HAP-1 (cell line): ENCODE measurements at regions not wholly inside any gene's neighbourhood (a gene's known extent, or its start where the extent isn't known, plus 50 kb on each side); places are given as distances from the start of the nearest gene placed in this dataset.
A peak's percentile ranks its signal among the peaks of the same experiment; 100 is the strongest.

ENCODE experiments used
- DNase-seq, 2 experiments: peaks; one replicate each; pipeline ENCODE4 v3.0.0-alpha.2; 2016 to 2020; ENCODE audit warnings: low spot score in 2 of 2
- H3K27me3 ChIP-seq: fragments of 250-450 bp; sonication (Bioruptor Pico); 2 replicates; pipeline ENCODE4 v1.5.1; 2020; ENCODE audit warnings: low read depth, mild to moderate bottlenecking, moderate library complexity
- H3K36me3 ChIP-seq: fragments of 250-450 bp; sonication (Bioruptor Pico); replicated peaks from 2 replicates; pipeline ENCODE4 v1.5.1; 2020; ENCODE audit warnings: mild to moderate bottlenecking
- H3K4me1 ChIP-seq: fragments of 250-450 bp; sonication (Bioruptor Pico); 2 replicates; pipeline ENCODE4 v1.5.1; 2020; ENCODE audit warnings: mild to moderate bottlenecking
- H3K4me3 ChIP-seq: fragments of 250-450 bp; sonication (Bioruptor Pico); 2 replicates; pipeline ENCODE4 v1.5.1; 2020; ENCODE audit warnings: mild to moderate bottlenecking, moderate library complexity
- H3K9me3 ChIP-seq: fragments of 250-450 bp; sonication (Bioruptor Pico); 2 replicates; pipeline ENCODE4 v1.5.1; 2020; ENCODE audit warnings: mild to moderate bottlenecking, moderate library complexity
- in situ Hi-C: fragments of 300-500 bp; cut with MboI; formaldehyde crosslinking; loops from 3 replicates; pipeline ENCODE4 v1.14.3; 2020; ENCODE audit warnings: low sequenced_read_pairs, inconsistent platforms, mixed read lengths

GRCh38 chr20:51876313-51876940, 74.1 kb upstream of the SALL4 start:
- no peaks in the 10 kb centered on the region for H3K9me3 ChIP-seq
- DNase-seq, result peak; percentile 57 to 67
- no peak overlapping the region for H3K4me3 ChIP-seq
- in situ Hi-C loops, result no loop called here
- peaks cover 10% of the 10 kb centered on the region for H3K4me1 ChIP-seq
- H3K27me3 ChIP-seq, result no peaks in the 10 kb centered on the region
- H3K36me3 ChIP-seq, result no peaks in the 10 kb centered on the region

DNA sequence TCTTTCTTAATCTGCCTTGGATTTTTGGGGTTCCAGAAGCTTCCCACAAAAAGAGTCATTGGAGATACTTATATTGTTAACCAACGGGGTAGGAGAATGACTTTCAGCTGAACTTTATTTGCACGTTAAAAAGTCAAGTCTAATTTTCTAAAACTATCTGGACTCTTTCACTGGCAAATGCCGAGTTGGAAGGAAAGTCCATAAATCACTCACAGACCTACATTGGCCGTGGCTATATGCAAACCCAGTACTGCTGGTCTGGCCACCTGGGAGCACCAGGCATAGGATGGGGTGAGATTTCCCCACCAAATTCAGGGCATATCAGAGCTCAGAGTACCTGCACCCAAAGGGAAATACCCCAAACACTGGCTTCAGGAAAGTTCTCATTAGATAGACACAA, 71.3 kb upstream of the SALL4 start:
- no peak for DNase-seq
- in situ Hi-C loops, result no loop called here
- Histone ChIP-seq H3K4me3 (no peak overlapping the region), H3K27me3 (no peaks in the 10 kb centered on the region), H3K36me3 (no peaks in the 10 kb centered on the region), H3K4me1 (peaks cover 10% of the 10 kb centered on the region), H3K9me3 (no peaks in the 10 kb centered on the region)

- no peak overlapping the region for H3K4me3 ChIP-seq
Measured at GRCh38 chr20:51871943-51872342, 69.6 kb upstream of the SALL4 start.

DNA sequence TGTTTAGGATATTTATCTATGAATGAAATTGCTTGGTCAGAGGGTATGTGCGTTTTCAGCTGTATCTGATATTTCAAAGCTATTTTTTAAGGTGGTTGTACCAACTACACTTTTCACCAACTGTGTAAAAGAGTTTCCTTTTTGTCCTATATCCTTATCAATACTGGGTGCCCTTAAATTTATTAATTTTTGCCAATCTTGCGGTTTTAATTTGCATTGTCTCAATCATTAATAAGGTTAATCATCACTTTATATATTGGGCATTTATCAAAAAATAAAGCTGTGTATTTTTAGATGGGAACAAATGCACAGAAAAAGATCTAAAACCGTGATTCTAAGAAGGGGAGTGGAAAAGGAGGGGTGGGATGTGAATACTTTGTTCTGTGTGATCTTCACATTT, 66.7 kb upstream of the SALL4 start:
- in situ Hi-C loops, result no loop called here
- no peak for DNase-seq
- Histone ChIP-seq H3K36me3 (no peaks in the 10 kb centered on the region), H3K4me3 (no peak overlapping the region), H3K9me3 (no peaks in the 10 kb centered on the region), H3K27me3 (no peaks in the 10 kb centered on the region), H3K4me1 (no peaks in the 10 kb centered on the region; the same call in 1 of the 2 replicates)

More at GRCh38 chr20:51871943-51872342, 69.6 kb upstream of the SALL4 start:
- H3K27me3 ChIP-seq, result no peaks in the 10 kb centered on the region
- peaks cover 6% of the 10 kb centered on the region for H3K4me1 ChIP-seq
- in situ Hi-C loops, result no loop called here
- no peaks in the 10 kb centered on the region for H3K36me3 ChIP-seq
- no peaks in the 10 kb centered on the region for H3K9me3 ChIP-seq
- DNase-seq, result peak; percentile 26 to 32

- Histone ChIP-seq H3K36me3 (no peaks in the 10 kb centered on the region), H3K4me3 (no peak overlapping the region), H3K9me3 (no peaks in the 10 kb centered on the region), H3K4me1 (no peaks in the 10 kb centered on the region; the same call in 1 of the 2 replicates), H3K27me3 (no peaks in the 10 kb centered on the region)
- no peak for DNase-seq
- in situ Hi-C loops, result no loop called here
Measured at GRCh38 chr20:51867251-51867650, 64.9 kb upstream of the SALL4 start.

DNA sequence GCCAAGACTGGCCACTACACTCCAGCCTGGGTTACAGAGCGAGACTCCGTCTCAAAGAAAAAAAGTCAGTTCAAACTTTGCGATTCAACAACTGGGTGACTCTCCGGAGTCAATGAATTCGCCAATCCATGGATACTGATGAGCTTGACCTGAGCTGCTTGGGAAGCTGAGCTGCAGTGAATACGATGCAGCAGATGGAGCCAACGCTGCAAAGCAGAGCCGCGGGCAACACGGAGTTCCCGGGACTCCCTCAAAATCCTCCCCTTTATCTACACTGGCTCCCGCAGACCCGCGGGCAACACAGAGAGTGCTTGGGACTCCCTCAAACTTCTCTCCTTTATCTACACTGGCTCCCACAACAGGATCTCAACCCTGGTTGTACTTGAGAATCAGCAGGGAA, 62.6 kb upstream of the SALL4 start:
- Histone ChIP-seq H3K4me1 (no peaks in the 10 kb centered on the region), H3K27me3 (no peaks in the 10 kb centered on the region), H3K9me3 (no peaks in the 10 kb centered on the region), H3K4me3 (no peak overlapping the region), H3K36me3 (no peaks in the 10 kb centered on the region)
- in situ Hi-C loops, result no loop called here
- DNase-seq, result no peak

GRCh38 chr20:51862796-51863195, 60.5 kb upstream of the SALL4 start:
- DNase-seq, result no peak
- Histone ChIP-seq H3K4me1 (no peaks in the 10 kb centered on the region), H3K9me3 (no peaks in the 10 kb centered on the region), H3K4me3 (no peak overlapping the region), H3K36me3 (no peaks in the 10 kb centered on the region), H3K27me3 (no peaks in the 10 kb centered on the region)
- in situ Hi-C loops, result no loop called here

DNA sequence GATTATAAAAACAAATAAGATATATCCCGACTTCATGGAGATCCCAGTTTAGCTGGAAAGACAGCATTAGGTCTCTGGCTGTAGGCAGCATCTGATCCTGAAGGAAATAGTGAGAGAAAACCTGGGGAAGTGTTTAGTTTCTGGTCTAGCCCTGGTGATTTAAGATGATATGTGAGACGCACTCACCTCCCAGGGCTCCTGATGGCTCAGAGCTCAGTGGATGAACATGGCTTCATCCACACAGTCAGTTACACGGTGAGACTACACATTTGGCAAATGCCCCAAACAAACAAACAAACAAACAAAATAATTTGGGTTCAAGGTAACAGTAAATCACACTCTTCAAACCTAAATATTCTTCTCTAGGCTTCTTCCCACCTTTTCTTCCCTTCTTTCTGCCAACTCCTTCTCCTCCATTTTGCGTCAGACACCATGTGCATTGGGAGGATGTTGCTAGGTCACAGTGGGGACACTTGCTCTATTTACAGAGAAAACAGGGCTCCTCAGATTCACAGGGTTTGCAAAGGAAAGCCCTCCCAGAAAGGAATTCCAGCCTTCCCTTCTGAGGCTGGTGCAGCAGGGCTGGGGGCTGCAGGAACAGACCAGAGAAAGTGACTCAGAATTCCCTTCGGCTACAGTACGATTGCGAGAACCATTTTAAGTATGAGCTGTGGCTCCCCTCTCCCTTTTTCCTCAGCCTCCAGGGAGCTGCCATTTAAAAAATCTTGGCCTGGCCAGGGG, 59.6 kb upstream of the SALL4 start:
- H3K9me3 ChIP-seq, result no peaks in the 10 kb centered on the region
- in situ Hi-C loops, result no loop called here
- 0 out of 2 replicates have a peak, but pooled peaks cover under 1% of the 10 kb centered on the region for H3K4me1 ChIP-seq
- no peaks in the 10 kb centered on the region for H3K27me3 ChIP-seq
- H3K4me3 ChIP-seq, result no peak overlapping the region
- DNase-seq, result no peak
- no peaks in the 10 kb centered on the region for H3K36me3 ChIP-seq

DNA sequence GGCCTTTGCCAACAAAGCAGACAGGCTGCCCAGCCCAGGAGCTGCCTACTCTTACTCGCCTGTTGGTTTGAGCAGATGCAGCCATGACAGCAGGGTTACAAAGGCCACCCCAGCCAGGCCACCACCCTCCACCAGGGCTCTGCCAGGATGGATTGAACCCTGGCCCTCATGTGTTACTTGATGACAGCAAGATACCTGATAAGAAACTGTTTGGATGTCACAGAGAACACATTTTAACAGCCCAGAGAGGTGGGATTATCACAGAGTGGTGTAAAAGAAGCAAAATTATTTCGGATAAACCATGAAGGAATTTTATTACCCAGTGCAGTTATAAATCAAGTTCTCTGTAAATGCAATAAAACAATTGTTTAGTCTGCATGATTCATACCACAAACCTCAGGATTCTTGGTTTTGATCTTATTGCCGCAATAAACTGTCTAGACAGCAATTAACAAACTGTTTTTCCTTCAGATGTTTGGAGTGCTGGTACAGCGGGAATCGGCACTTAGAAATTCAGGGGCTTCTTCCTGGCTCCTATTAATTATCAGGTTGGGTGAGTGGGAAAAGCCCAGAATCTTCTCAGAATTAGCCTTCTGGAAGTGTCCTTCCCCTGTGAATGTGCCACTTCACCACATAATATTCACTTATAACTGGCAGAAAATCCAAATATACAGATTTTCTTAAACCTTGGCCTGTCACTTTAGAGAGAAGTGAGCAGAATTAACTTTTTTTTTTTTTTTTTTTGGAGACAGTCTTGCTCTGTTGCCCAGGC, 58.0 kb upstream of the SALL4 start:
- no peak for DNase-seq
- no peaks in the 10 kb centered on the region for H3K27me3 ChIP-seq
- H3K4me1 ChIP-seq, result peaks cover 16% of the 10 kb centered on the region
- no peaks in the 10 kb centered on the region for H3K9me3 ChIP-seq
- H3K36me3 ChIP-seq, result no peaks in the 10 kb centered on the region
- no peak overlapping the region for H3K4me3 ChIP-seq
- in situ Hi-C loops, result no loop called here

- no peaks in the 10 kb centered on the region for H3K36me3 ChIP-seq
- in situ Hi-C loops, result no loop called here
- no peak for DNase-seq
- no peaks in the 10 kb centered on the region for H3K27me3 ChIP-seq
- H3K4me3 ChIP-seq, result no peak overlapping the region
- peaks cover 22% of the 10 kb centered on the region for H3K4me1 ChIP-seq
- H3K9me3 ChIP-seq, result no peaks in the 10 kb centered on the region
Measured at GRCh38 chr20:51856432-51856831, 54.1 kb upstream of the SALL4 start.

GRCh38 chr20:51854921-51855320, 52.6 kb upstream of the SALL4 start:
- no peaks in the 10 kb centered on the region for H3K9me3 ChIP-seq
- H3K4me3 ChIP-seq, result no peak overlapping the region
- peaks cover 22% of the 10 kb centered on the region for H3K4me1 ChIP-seq
- DNase-seq, result peak; percentile 34 to 35
- in situ Hi-C loops, result no loop called here
- H3K36me3 ChIP-seq, result no peaks in the 10 kb centered on the region
- H3K27me3 ChIP-seq, result no peaks in the 10 kb centered on the region
